SK-N-SH (cell line): ENCODE measurements at regions not wholly inside any gene's neighbourhood (a gene's known extent, or its start where the extent isn't known, plus 50 kb on each side); places are given as distances from the start of the nearest gene placed in this dataset.

Experiments used
- EP300 ChIP-seq, 2 experiments: IDR thresholded peaks; 2 replicates each; pipeline versions ENCODE4 v1.4.0 to v1.6.1; 2012; ENCODE audit warnings: borderline replicate concordance in 1 of 2, low read depth in 1 of 2, low read length in 1 of 2
- EZH2phosphoT487 ChIP-seq: fragments of 200-600 bp; sonication (generic); IDR thresholded peaks from 2 replicates; pipeline ENCODE4 v1.6.1; 2017; ENCODE audit warnings: low read depth, mixed run types, mild to moderate bottlenecking, antibody characterized with exemption, moderate library complexity, borderline replicate concordance
- GABPA ChIP-seq: IDR thresholded peaks from 2 replicates; pipeline ENCODE4 v1.4.0; 2012; ENCODE audit warnings: low read depth, mild to moderate bottlenecking
- JUND ChIP-seq: IDR thresholded peaks from 2 replicates; pipeline ENCODE4 v1.4.0; 2012
- MXI1 ChIP-seq: IDR thresholded peaks from 2 replicates; pipeline ENCODE4 v1.6.1; 2012; ENCODE audit warnings: mild to moderate bottlenecking, low read depth, low read length, improper control_type of control experiment
- POLR2AphosphoS5 ChIP-seq: IDR thresholded peaks from 2 replicates; pipeline ENCODE4 v1.6.1; 2012; ENCODE audit warnings: low read depth, low read length
- RAD21 ChIP-seq: IDR thresholded peaks from 2 replicates; pipeline ENCODE4 v1.6.1; 2012; ENCODE audit warnings: mild to moderate bottlenecking, low read length
- RCOR1 ChIP-seq: fragments of 150-350 bp; IDR thresholded peaks from 2 replicates; pipeline ENCODE4 v1.6.1; 2017; ENCODE audit warnings: antibody characterized with exemption, low read length
- TCF12 ChIP-seq: IDR thresholded peaks from 2 replicates; pipeline ENCODE4 v1.4.0; 2012
- YY1 ChIP-seq: IDR thresholded peaks from 2 replicates; pipeline ENCODE4 v1.4.0; 2012; ENCODE audit warnings: low read depth, mild to moderate bottlenecking
- TF ChIP-seq, protein P1 (sequence below): fragments of 200-600 bp; sonication (generic); IDR thresholded peaks from 2 replicates; pipeline ENCODE4 v1.6.1; 2017; ENCODE audit warnings: antibody characterized with exemption, mild to moderate bottlenecking, moderate library complexity

DNA sequence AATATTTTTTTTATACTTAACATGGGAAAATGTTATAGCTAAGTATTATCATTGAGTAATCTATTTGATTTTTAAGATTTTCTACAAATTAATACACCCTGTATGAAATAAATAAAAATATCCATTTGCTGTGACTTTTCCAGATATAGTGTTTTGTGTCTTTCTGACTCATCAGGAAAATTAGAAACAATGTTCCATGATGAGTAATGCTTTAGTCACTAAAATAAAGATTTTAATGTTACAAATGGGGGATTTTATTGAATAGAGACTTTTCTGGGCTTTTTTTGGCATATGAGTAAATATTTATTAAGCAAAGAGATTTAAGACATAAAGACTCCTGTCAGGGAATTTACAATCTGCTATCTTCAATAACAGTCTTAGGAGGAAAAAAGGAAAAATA is 279.2 kb upstream of the NOCT start:
- TF ChIP-seq, protein P1, sequence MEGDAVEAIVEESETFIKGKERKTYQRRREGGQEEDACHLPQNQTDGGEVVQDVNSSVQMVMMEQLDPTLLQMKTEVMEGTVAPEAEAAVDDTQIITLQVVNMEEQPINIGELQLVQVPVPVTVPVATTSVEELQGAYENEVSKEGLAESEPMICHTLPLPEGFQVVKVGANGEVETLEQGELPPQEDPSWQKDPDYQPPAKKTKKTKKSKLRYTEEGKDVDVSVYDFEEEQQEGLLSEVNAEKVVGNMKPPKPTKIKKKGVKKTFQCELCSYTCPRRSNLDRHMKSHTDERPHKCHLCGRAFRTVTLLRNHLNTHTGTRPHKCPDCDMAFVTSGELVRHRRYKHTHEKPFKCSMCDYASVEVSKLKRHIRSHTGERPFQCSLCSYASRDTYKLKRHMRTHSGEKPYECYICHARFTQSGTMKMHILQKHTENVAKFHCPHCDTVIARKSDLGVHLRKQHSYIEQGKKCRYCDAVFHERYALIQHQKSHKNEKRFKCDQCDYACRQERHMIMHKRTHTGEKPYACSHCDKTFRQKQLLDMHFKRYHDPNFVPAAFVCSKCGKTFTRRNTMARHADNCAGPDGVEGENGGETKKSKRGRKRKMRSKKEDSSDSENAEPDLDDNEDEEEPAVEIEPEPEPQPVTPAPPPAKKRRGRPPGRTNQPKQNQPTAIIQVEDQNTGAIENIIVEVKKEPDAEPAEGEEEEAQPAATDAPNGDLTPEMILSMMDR = no peak
- TF ChIP-seq MXI1 (no peak), YY1 (no peak), JUND (peak; percentile 76), POLR2AphosphoS5 (no peak), EZH2phosphoT487 (no peak), GABPA (no peak), TCF12 (peak; percentile 57), RCOR1 (no peak), RAD21 (no peak), EP300 (IDR thresholded peaks at IDR 0.05; ENCODE audit: borderline replicate concordance in 1 of 2, low read depth in 1 of 2, low read length in 1 of 2) (peak in 1 of 2 experiments; percentile 29; a peak in 1 of 4 replicates)
